Fibroblast of lung (primary cell): ENCODE measurements at regions not wholly inside any gene's neighbourhood (a gene's known extent, or its start where the extent isn't known, plus 50 kb on each side); places are given as distances from the start of the nearest gene placed in this dataset.

ENCODE experiments used
- CTCF ChIP-seq, 2 donors: IDR thresholded peaks in 1 of 2; conservative IDR thresholded peaks in 1 of 2; 1 replicate in 1 of 2; 2 replicates in 1 of 2; pipeline ENCODE4 v1.5.1; 2011 to 2012; ENCODE audit warnings: low read length in 2 of 2, control low read depth in 1 of 2, inconsistent platforms in 1 of 2, low read depth in 1 of 2, mild to moderate bottlenecking in 1 of 2
- EZH2 ChIP-seq: IDR thresholded peaks from 2 replicates; pipeline ENCODE4 v1.5.1; 2012; ENCODE audit warnings: low read length, control low read depth, mild to moderate bottlenecking; ENCODE audit errors: missing control alignments

GRCh38 chr6:142561511-142562265 lies 259.9 kb downstream of the ADGRG6 start:
- TF ChIP-seq CTCF (conservative IDR thresholded peaks at IDR 0.05 in 1 of 2, IDR thresholded peaks at IDR 0.05 in 1 of 2; ENCODE audit: low read depth in 1 of 2, low read length in 2 of 2) (no peak), EZH2 (no peak)
